Esophagus muscularis mucosa (tissue), 4 donors: ENCODE measurements at regions not wholly inside any gene's neighbourhood (a gene's known extent, or its start where the extent isn't known, plus 50 kb on each side); places are given as distances from the start of the nearest gene placed in this dataset.

Source experiments
- DNase-seq: peaks from one replicate; pipeline ENCODE4 v3.0.0-alpha.2; 2017; ENCODE audit errors: extremely low spot score
- H3K27ac ChIP-seq, 4 donors: fragments of 200-600 bp; sonication (generic); replicated peaks in 1 of 4; 1 replicate in 3 of 4; 2 replicates in 1 of 4; pipeline ENCODE4 v1.5.1; 2016 to 2019; ENCODE audit warnings: mild to moderate bottlenecking in 1 of 4
- H3K27me3 ChIP-seq, 4 donors: fragments of 200-600 bp; sonication (generic); one replicate each; pipeline versions ENCODE4 v1.5.1 to v1.6.0; 2016 to 2019
- H3K36me3 ChIP-seq, 4 donors: fragments of 200-600 bp; sonication (generic); one replicate each; pipeline ENCODE4 v1.5.1; 2016 to 2019
- H3K4me1 ChIP-seq, 4 donors: fragments of 200-600 bp; sonication (generic); one replicate each; pipeline ENCODE4 v1.5.1; 2016 to 2019
- H3K4me3 ChIP-seq, 4 donors: fragments of 200-600 bp; sonication (generic); 1 replicate in 2 of 4; 2 replicates in 2 of 4; pipeline ENCODE4 v1.5.1; 2016 to 2019; ENCODE audit warnings: mild to moderate bottlenecking in 4 of 4, moderate library complexity in 1 of 4
- H3K9me3 ChIP-seq, 4 donors: fragments of 200-600 bp; sonication (generic); 1 replicate in 3 of 4; 2 replicates in 1 of 4; pipeline ENCODE4 v1.5.1; 2016 to 2019
- CTCF ChIP-seq, 3 experiments: fragments of 200-600 bp in 2 of 3; fragments of 450-650 bp in 1 of 3; sonication (generic) in 2 of 3; IDR thresholded peaks; one replicate each; pipeline ENCODE4 v1.5.1; 2017 to 2019; ENCODE audit warnings: antibody characterized with exemption in 3 of 3, mild to moderate bottlenecking in 2 of 3, moderate library complexity in 1 of 3
- EP300 ChIP-seq: sonication (generic); formaldehyde crosslinking; IDR thresholded peaks from one replicate; pipeline ENCODE4 v1.6.1; 2017; ENCODE audit warnings: antibody characterized with exemption
- POLR2A ChIP-seq: fragments of 450-650 bp; IDR thresholded peaks from one replicate; pipeline ENCODE4 v1.6.1; 2017; ENCODE audit warnings: antibody characterized with exemption, moderate library complexity, mild to moderate bottlenecking, low read depth
- POLR2AphosphoS5 ChIP-seq, 2 donors: sonication (generic); formaldehyde crosslinking; IDR thresholded peaks; one replicate each; pipeline ENCODE4 v1.6.1; 2017; ENCODE audit warnings: antibody characterized with exemption in 2 of 2
- WGBS: methylation state at CpG from one replicate; pipeline ENCODE4 v1.1.5; 2018; 5-methylcytosine and 5-hydroxymethylcytosine counted together
- intact Hi-C: fragments of 100-400 bp; cut with DNase I; formaldehyde crosslinking; loops from one replicate; pipeline ENCODE4 v1.15.1; 2023

DNA sequence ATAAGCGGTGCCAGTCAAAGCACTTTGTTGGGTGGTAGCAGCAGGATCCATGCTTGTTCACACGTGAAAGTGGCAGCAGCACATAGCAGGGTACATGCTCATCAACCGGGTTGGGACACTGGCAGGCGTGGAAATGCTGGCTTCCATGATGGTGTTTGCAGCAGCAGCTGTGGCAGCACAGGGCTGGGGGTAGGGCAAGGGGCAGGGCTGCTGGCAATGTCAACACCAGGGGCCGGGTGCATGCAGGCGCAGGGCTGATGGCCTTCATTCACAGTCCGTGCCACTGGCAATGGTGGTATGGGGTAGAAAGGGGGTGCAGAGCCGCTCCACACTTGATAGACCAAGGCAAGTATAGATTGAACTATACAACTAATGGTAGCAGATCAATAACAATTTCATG, 374.7 kb upstream of the FAM241A start:
- 93% methylated on average over 7 of the region's 8 CpGs for WGBS
- Histone ChIP-seq H3K4me3 (no peak overlapping the region), H3K27me3 (no peaks in the 10 kb centered on the region), H3K9me3 (no peaks in the 10 kb centered on the region), H3K4me1 (no peaks in the 10 kb centered on the region), H3K27ac (no peak overlapping the region), H3K36me3 (no peaks in the 10 kb centered on the region)
- intact Hi-C loops: no loop called here
- DNase-seq: no peak
- no peak for TF ChIP-seq POLR2AphosphoS5 (IDR thresholded peaks at IDR 0.05)
- TF ChIP-seq POLR2A: no peak
- TF ChIP-seq CTCF (IDR thresholded peaks at IDR 0.05): no peak

- intact Hi-C loops: no loop called here
- H3K9me3 ChIP-seq: no peaks in the 10 kb centered on the region
- H3K27ac ChIP-seq: no peak overlapping the region
- no peaks in the 10 kb centered on the region for H3K36me3 ChIP-seq
- WGBS: 59% methylated on average over 3 of the region's 3 CpGs
- DNase-seq: no peak
- H3K27me3 ChIP-seq: no peaks in the 10 kb centered on the region
- H3K4me1 ChIP-seq: no peaks in the 10 kb centered on the region
- H3K4me3 ChIP-seq: no peak overlapping the region
- TF ChIP-seq POLR2A: no peak
- TF ChIP-seq CTCF (IDR thresholded peaks at IDR 0.05): no peak
- no peak for TF ChIP-seq EP300
- TF ChIP-seq POLR2AphosphoS5 (IDR thresholded peaks at IDR 0.05): no peak
Observed at GRCh38 chr4:111773858-111774257, 371.4 kb upstream of the FAM241A start.

DNA sequence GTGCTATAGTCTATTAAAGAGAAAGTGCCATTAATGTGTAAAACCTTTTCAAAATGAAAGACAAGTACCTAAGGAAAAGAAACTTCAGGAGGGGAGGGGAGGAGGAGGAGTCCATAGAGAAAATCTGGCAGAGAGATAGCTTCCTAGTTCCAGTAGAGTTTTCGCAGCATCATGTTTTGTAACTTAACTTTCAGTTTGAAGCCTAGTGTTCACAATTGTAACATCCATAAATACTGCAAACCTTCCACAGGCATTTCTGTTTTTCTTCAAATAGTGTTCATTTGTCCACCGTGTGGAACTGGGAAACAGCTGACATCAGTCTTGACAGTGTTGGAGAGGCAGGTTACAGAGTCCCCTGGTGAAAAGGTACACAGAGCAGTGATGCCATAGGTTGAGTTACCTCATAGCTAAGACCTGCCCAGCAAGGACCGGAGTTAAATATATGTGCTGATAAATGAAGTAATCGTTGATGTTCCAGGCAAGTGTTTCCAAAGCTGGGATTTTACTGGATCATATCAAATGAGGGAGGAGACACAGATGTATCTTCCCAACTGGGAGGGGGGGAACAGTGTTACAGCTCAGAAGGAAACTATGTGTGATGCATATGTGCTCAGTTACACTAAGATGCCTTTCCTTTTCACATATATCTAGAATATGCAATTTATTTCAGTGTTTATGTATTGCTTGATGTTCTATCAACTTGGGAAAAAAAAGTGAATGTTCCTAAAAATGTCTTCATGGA, 369.5 kb upstream of the FAM241A start:
- H3K27ac ChIP-seq: no peak overlapping the region
- DNase-seq: no peak
- 41% methylated on average over 4 of the region's 4 CpGs for WGBS
- no peaks in the 10 kb centered on the region for H3K9me3 ChIP-seq
- no peaks in the 10 kb centered on the region for H3K4me1 ChIP-seq
- no peaks in the 10 kb centered on the region for H3K36me3 ChIP-seq
- TF ChIP-seq EP300 (no peak), POLR2AphosphoS5 (IDR thresholded peaks at IDR 0.05) (no peak)
- no peaks in the 10 kb centered on the region for H3K27me3 ChIP-seq
- intact Hi-C loops: no loop called here
- H3K4me3 ChIP-seq: no peak overlapping the region

GRCh38 chr4:111776561-111776960, 368.7 kb upstream of the FAM241A start:
- DNase-seq: no peak
- intact Hi-C loops: no loop called here
- H3K9me3 ChIP-seq: no peaks in the 10 kb centered on the region
- H3K27me3 ChIP-seq: no peaks in the 10 kb centered on the region
- H3K36me3 ChIP-seq: no peaks in the 10 kb centered on the region
- 59% methylated on average over 1 of the region's 1 CpG for WGBS
- no peak for TF ChIP-seq POLR2AphosphoS5 (IDR thresholded peaks at IDR 0.05)
- no peak for TF ChIP-seq POLR2A
- TF ChIP-seq EP300: no peak
- no peak for TF ChIP-seq CTCF (IDR thresholded peaks at IDR 0.05)
- no peak overlapping the region for H3K4me3 ChIP-seq
- no peaks in the 10 kb centered on the region for H3K4me1 ChIP-seq
- no peak overlapping the region for H3K27ac ChIP-seq

DNA sequence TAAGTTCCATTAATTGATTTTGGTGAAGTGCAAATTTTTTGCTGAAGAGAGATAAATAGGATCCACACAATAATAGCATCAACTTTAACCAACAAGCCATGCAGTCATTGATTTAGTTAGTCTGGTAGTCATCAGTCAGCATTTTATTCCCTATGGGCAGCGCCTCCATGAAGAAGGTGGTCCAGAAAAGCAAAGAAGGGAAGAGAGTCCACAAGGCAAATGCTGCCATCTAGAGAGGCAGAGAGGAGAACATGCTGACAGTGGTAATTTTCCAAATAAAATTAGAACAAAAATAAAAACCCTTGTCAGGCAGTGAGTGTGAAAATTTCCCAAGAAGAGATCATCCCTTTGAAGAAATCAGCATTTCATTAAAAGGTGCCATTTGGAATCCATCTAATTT, 366.7 kb upstream of the FAM241A start:
- intact Hi-C loops: no loop called here
- 65% methylated on average over 1 of the region's 1 CpG for WGBS
- Histone ChIP-seq H3K27me3 (no peaks in the 10 kb centered on the region), H3K27ac (no peak overlapping the region), H3K36me3 (no peaks in the 10 kb centered on the region), H3K4me3 (no peak overlapping the region), H3K4me1 (no peaks in the 10 kb centered on the region), H3K9me3 (no peaks in the 10 kb centered on the region)
- DNase-seq: no peak
- no peak for TF ChIP-seq POLR2A
- no peak for TF ChIP-seq POLR2AphosphoS5 (IDR thresholded peaks at IDR 0.05)
- TF ChIP-seq CTCF (IDR thresholded peaks at IDR 0.05): no peak
- TF ChIP-seq EP300: no peak
